ENCODE measurements at regions not wholly inside any gene's neighbourhood (a gene's known extent, or its start where the extent isn't known, plus 50 kb on each side); places are given as distances from the start of the nearest gene placed in this dataset.

- H3K27ac ChIP-seq (ENCODE audit: extremely low read depth, low read depth, low read length) = no peak overlapping the region
- no peaks in the 10 kb centered on the region for H3K36me3 ChIP-seq (ENCODE audit: control insufficient read depth in 2 of 2, insufficient read depth in 1 of 2, low read length in 2 of 2)
- POLR2A ChIA-PET = no interaction called here
Observed at GRCh38 chr2:144998435-144998834, 478.5 kb upstream of the ZEB2 start.

GRCh38 chr2:144996225-144996795, 476.4 kb upstream of the ZEB2 start:
- TF ChIP-seq ZNF473 (tag by site-specific recombination; IDR thresholded peaks at IDR 0.05) (no peak), ZNF585B (tag by site-specific recombination; IDR thresholded peaks at IDR 0.05) (no peak), ZNF624 (tag by site-specific recombination; IDR thresholded peaks at IDR 0.05) (no peak), ZIC2 (tag by site-specific recombination; IDR thresholded peaks at IDR 0.05) (no peak), HOXA7 (CRISPR knock-in tag; IDR thresholded peaks at IDR 0.05; ENCODE audit: borderline replicate concordance) (no peak), ZNF701 (tag by site-specific recombination; IDR thresholded peaks at IDR 0.05) (no peak), ELK4 (IDR thresholded peaks at IDR 0.05; ENCODE audit: borderline replicate concordance, low read depth, low read length) (no peak), ZNF184 (tag by site-specific recombination; IDR thresholded peaks at IDR 0.05) (no peak), ZNF830 (tag by site-specific recombination; IDR thresholded peaks at IDR 0.05; ENCODE audit: low read depth) (no peak), ZXDB (tag by site-specific recombination; IDR thresholded peaks at IDR 0.05) (no peak), ZNF362 (tag by site-specific recombination; IDR thresholded peaks at IDR 0.05) (no peak), KLF17 (tag by site-specific recombination; IDR thresholded peaks at IDR 0.05) (no peak), KLF1 (tag by site-specific recombination; IDR thresholded peaks at IDR 0.05) (no peak), ZNF37A (tag by site-specific recombination; IDR thresholded peaks at IDR 0.05) (no peak)
- Histone ChIP-seq H3K27ac (ENCODE audit: extremely low read depth, low read depth, low read length) (no peak overlapping the region), H3K4me3 (ENCODE audit: low read depth, low read length) (no peak overlapping the region), H3K36me3 (ENCODE audit: control insufficient read depth in 2 of 2, insufficient read depth in 1 of 2, low read length in 2 of 2) (no peaks in the 10 kb centered on the region), H3K4me1 (ENCODE audit: control insufficient read depth, insufficient read depth, low read length) (no peaks in the 10 kb centered on the region), H3K9me3 (ENCODE audit: control insufficient read depth, insufficient read depth, low read depth, low read length) (no peaks in the 10 kb centered on the region)
- CTCF ChIA-PET = interaction anchor here (1.1 kb wide), 1 partner anchor 11 kb away, joined by 4 read pairs; no protein-coding TSS in a partner anchor
- POLR2A ChIA-PET = no interaction called here

More at GRCh38 chr2:144998435-144998834, 478.5 kb upstream of the ZEB2 start:
- CTCF ChIA-PET = interaction anchor here (0.7 kb wide), 1 partner anchor 793 kb away, joined by 3 read pairs; no protein-coding TSS in a partner anchor
- Histone ChIP-seq H3K9me3 (ENCODE audit: control insufficient read depth, insufficient read depth, low read depth, low read length) (no peaks in the 10 kb centered on the region), H3K4me3 (ENCODE audit: low read depth, low read length) (no peak overlapping the region), H3K4me1 (ENCODE audit: control insufficient read depth, insufficient read depth, low read length) (no peaks in the 10 kb centered on the region)
- TF ChIP-seq ZNF426 (tag by site-specific recombination; IDR thresholded peaks at IDR 0.05) (no peak), ZFP37 (tag by site-specific recombination; IDR thresholded peaks at IDR 0.05) (no peak), ZBTB26 (tag by site-specific recombination; optimal IDR thresholded peaks at IDR 0.05) (no peak), ZNF324 (tag by site-specific recombination; IDR thresholded peaks at IDR 0.05) (no peak), ZEB2 (tag by site-specific recombination; IDR thresholded peaks at IDR 0.05) (no peak), ZNF274 (IDR thresholded peaks at IDR 0.05; ENCODE audit: low read length) (no peak), ZNF274 (tag by site-specific recombination; IDR thresholded peaks at IDR 0.05; ENCODE audit: borderline replicate concordance) (no peak)

Measured in HEK293 (cell line).